ENCODE measurements at regions not wholly inside any gene's neighbourhood (a gene's known extent, or its start where the extent isn't known, plus 50 kb on each side); places are given as distances from the start of the nearest gene placed in this dataset.
A peak's percentile ranks its signal among the peaks of the same experiment; 100 is the strongest.

- Histone ChIP-seq H3K9me3 (ENCODE audit: control insufficient read depth, insufficient read depth, low read length) (no peaks in the 10 kb centered on the region), H3K56ac (ENCODE audit: extremely low read depth, insufficient read depth, low read length) (no peak overlapping the region), H2BK120ac (ENCODE audit: low read depth, low read length) (no peak overlapping the region), H2AFZ (replicated peaks; ENCODE audit: low read length, poor library complexity) (no peak overlapping the region), H3K4me3 (ENCODE audit: insufficient read depth, low read depth, low read length) (no peak overlapping the region), H3K4ac (ENCODE audit: low read depth, low read length) (no peak overlapping the region), H3K79me1 (ENCODE audit: low read depth in 1 of 2, low read length in 2 of 2) (no peaks in the 10 kb centered on the region), H3K27ac (ENCODE audit: insufficient read depth, low read length) (no peak overlapping the region), H4K5ac (ENCODE audit: low read depth, low read length) (no peak overlapping the region), H3K23ac (ENCODE audit: low read depth, low read length) (no peak overlapping the region), H2BK15ac (ENCODE audit: low read depth, low read length) (no peak overlapping the region), H4K91ac (ENCODE audit: insufficient read depth, low read depth, low read length) (no peak overlapping the region), H3K14ac (replicated peaks; ENCODE audit: low read depth, low read length) (0 out of 2 replicates have a peak overlapping the region, but pooled peaks have one; percentile 31), H3K36me3 (ENCODE audit: control insufficient read depth, insufficient read depth, low read length) (no peaks in the 10 kb centered on the region), H2BK20ac (ENCODE audit: low read depth, low read length) (no peak overlapping the region), H2BK5ac (ENCODE audit: low read depth, low read length, poor library complexity, severe bottlenecking) (no peak overlapping the region), H2AK5ac (ENCODE audit: low read depth, low read length) (0 out of 2 replicates have a peak overlapping the region, but pooled peaks have one; percentile 24), H3K9ac (ENCODE audit: low read depth, low read length) (no peak overlapping the region), H2AK9ac (replicated peaks; ENCODE audit: low read depth, low read length, poor library complexity) (no peak overlapping the region), H3K18ac (ENCODE audit: low read depth, low read length) (no peak overlapping the region), H3K27me3 (ENCODE audit: control insufficient read depth, insufficient read depth, low read length) (no peaks in the 10 kb centered on the region), H3K9me1 (ENCODE audit: insufficient read depth, low read length) (0 out of 2 replicates have a peak, but pooled peaks cover 4% of the 10 kb centered on the region), H3K4me2 (ENCODE audit: low read depth, low read length) (no peak overlapping the region), H3K4me1 (ENCODE audit: control insufficient read depth, insufficient read depth, low read length) (peaks cover 6% of the 10 kb centered on the region), H4K20me1 (ENCODE audit: insufficient read depth, low read length) (no peaks in the 10 kb centered on the region), H4K8ac (ENCODE audit: low read depth in 2 of 2, low read length in 2 of 2) (no peak overlapping the region)
- dilution Hi-C loops (cut with HindIII; ENCODE audit: low sequenced_read_pairs, unreplicated experiment), result no loop called here
- intact Hi-C loops (cut with micrococcal nuclease), result loop anchor here (5.0 kb wide), 1 partner anchor 77 kb away; no protein-coding TSS in a partner anchor
- no peak for DNase-seq
- ChIA-PET CTCF (no interaction called here), POLR2A (ENCODE audit: unreplicated experiment) (no interaction called here)
- in situ Hi-C loops (cut with MboI; ENCODE audit: low sequenced_read_pairs), result no loop called here
- BruUV-seq (replicated peaks), result no TSS peak
- 80% methylated on average over 2 of the region's 4 CpGs; no CpG with 5 or more reads in 1 of the 2 experiments for WGBS, 2 experiments (ENCODE audit: extremely low coverage in 2 of 2, insufficient read length in 1 of 2)
- ATAC-seq (ENCODE audit: low read depth), result no peak
- TF ChIP-seq BHLHE40 (IDR thresholded peaks at IDR 0.05; ENCODE audit: low read depth, low read length) (no peak), USF2 (IDR thresholded peaks at IDR 0.05; ENCODE audit: low read depth, low read length) (no peak), MAFK (IDR thresholded peaks at IDR 0.05; ENCODE audit: low read depth, low read length) (no peak), CHD1 (IDR thresholded peaks at IDR 0.05; ENCODE audit: low read depth, low read length) (no peak), MXI1 (IDR thresholded peaks at IDR 0.05; ENCODE audit: borderline replicate concordance, low read depth, low read length) (no peak), NFE2L2 (IDR thresholded peaks at IDR 0.05; ENCODE audit: low read depth, low read length) (no peak), ELK1 (IDR thresholded peaks at IDR 0.05; ENCODE audit: borderline replicate concordance, low read depth, low read length) (no peak), CTCF (conservative IDR thresholded peaks at IDR 0.05; ENCODE audit: low read depth, low read length) (no peak), CEBPB (IDR thresholded peaks at IDR 0.05; ENCODE audit: low read depth, low read length) (no peak)
Observed at GRCh38 chr18:24790347-24790746, 329.9 kb downstream of the HRH4 start.
